DMS 273 (cell line): ENCODE measurements at regions not wholly inside any gene's neighbourhood (a gene's known extent, or its start where the extent isn't known, plus 50 kb on each side); places are given as distances from the start of the nearest gene placed in this dataset.
A peak's percentile ranks its signal among the peaks of the same experiment; 100 is the strongest.
"Not testable (repeated sequence)": the region's sequence is repeated elsewhere in the genome, so short reads cannot be mapped to it uniquely, and the experiment has no call there.

ENCODE experiments used
- DNase-seq: peaks from one replicate; lab custom pipeline; 2025; ENCODE audit not compliant: unreplicated experiment; lab: John Stamatoyannopoulos, UW

- DNase-seq, result no peak
Observed at GRCh38 chr16:35562919-35563318, 2103.5 kb downstream of the TP53TG3F start.

DNA sequence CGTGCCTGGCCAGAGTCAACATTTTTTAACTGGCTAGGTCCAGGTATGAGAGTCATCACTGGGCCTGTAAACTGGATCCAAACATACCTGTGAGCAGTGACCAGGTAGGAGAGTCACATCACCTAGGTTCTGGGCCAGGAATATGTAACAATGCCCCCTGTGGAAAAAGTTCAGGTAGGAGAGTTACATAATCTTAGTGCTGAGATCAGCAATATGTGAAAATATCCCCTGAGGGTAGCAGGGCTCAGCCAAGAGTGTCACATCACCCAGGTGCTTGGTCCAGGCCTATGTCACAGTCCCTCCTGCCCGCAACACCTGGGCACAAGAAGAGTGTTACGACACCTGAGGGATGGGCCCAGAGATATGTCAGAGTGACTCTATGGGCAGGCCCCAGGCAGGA lies 2104.7 kb downstream of the TP53TG3F start:
- no peak for DNase-seq

DNA sequence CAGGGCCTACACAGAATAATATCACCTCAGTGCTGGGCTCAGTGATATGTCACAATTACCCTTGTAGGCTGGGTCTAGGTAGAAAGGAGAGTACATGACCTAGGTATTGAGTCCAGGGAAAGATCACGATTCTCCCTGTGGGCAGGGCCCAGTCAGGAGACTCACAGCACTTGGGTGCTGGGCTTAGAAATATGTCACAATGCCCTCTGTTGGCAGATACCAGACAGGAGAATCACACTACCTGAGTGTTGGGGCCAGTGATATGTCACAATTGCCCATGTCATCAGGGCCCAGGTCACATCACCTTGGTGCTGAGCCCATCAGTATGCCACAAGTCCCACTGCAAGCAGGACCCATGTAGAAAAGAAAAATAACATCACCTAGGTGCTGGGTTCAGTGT lies 2105.5 kb downstream of the TP53TG3F start:
- no peak for DNase-seq

DNA sequence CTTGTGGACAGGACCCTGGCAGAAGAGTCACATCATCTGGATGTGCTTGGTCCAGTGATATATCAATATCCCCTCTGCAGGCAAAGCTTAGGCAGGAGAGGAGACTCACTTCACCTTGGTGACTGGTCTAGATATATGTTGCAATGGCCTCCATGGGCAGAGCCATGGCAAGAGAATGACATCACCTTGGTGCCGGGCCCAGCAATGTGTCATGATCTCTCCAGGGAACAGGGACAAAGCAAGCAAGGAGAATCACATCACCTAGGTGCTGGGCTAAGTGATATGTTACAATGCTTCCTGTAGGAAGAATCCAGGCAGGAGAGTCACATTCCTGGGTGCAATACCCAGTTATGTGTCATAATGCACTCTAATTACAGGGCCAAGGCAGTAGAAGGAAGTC lies 2106.2 kb downstream of the TP53TG3F start:
- no peak for DNase-seq

- DNase-seq, result no peak
Observed at GRCh38 chr16:35569413-35569812, 2110.0 kb downstream of the TP53TG3F start.

DNA sequence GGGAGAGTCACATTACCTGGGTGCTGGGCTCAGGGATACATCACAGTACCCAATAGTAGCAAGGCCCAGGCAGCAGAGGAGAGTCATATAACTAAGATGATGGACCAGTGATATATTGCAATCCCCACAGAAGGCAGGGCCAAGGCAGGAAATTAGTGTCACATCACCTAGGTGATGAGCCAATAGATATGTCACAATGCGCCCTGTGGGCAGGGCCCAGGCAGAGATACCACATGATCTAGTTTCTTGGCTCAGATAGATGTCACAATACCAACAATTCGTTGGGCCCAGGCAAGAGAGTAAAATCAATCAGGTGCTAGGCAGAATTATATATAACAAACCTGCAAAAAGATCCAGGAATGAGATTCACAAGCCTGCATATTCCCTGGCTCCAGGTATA lies 2111.5 kb downstream of the TP53TG3F start:
- DNase-seq, result no peak

GRCh38 chr16:35572186-35572585 lies 2112.8 kb downstream of the TP53TG3F start:
- no peak for DNase-seq

DNA sequence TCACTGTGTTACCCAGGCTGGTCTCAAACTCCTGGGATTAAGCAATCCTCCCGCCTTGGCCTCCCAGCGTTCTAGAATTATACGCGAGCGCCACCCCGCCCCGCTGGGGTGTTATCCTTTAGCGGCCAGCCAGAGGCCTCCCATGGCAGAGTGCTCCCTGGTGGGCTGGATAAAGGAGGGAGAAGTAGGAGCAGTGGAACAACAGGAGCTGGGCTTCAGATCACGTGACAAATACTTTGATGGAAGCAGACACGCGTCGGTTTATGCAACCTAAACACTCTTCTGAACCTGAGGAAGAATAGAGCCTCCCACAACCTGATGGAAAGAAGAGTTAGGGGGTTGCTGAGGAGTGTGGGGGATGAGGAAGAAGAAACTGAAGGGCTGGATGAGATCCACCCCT lies 2114.0 kb downstream of the TP53TG3F start:
- no peak for DNase-seq

DNA sequence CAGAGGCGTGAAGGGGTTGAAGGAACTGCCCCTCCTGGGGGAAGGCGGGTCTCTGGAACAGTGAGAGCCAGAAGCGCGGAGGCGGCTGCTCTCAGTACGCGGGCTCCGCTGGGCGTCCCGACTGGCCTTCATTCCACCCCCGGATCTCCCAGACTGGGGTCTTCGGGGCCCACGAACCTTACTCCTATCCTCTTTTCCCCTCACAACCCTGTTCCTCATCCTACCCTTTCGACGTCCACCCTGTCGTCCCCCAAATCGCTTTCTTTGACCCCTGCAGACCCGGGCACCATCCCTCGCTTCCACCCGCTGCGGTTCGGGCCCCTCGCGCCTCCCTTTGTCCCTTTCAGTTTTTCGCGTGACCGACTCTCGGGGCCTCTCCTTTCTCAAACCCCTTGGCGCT lies 2114.6 kb downstream of the TP53TG3F start:
- no peak for DNase-seq

DNA sequence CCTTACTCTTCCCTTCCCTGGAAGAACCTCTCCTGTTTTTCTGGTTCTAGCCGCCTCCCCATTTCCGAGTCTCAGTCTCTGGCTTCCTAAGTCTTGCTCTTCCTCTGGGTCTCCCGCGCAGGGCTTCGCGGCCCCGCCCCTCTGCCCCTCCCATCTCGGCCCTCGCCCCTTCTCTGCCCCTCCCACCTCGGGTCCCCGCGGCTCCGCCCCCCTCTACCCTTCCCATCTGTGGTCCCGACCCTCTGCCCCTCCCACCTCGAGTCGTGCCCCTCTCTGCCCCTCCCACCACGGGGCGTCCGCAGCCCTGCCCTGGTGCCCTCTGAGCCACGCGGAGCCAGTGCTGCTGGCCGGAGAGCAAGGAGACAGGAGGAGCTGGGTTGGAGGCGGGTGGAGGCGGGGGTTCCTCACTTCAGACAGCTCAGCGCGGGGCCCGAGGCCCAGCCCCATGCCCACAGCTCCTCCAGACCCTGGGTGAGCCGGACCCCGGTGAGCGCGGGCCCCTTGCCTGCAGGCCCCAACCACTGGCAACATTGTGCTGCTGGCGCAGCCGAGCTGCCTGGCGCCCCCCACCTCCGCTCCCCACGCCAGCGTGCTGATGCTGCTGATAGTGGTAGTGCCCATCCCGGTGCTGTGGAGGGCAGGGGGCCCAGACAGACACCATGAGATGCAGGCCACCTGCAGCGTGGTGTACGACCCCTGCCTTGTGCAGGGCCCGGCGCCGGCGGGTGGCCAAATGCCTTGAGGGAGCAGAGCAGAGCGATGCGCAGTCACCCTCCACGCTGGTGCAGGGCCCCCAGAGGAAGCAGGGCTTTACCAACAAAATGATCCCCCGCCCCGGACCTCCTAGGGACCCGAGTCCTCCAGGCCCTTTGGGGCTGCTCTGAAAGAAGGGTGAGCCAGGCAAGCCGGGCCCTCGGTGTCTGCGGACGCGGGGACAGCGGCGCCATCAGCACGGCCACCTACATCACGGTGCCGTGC lies 2115.3 kb downstream of the TP53TG3F start:
- DNase-seq, result no peak

- DNase-seq, result no peak
Observed at GRCh38 chr16:35575432-35575821, 2116.0 kb downstream of the TP53TG3F start.

- peak; percentile 32 for DNase-seq
Observed at GRCh38 chr16:35585411-35585810, 2126.0 kb downstream of the TP53TG3F start.

- DNase-seq, result peak; percentile 75
Observed at GRCh38 chr16:35590913-35591312, 2131.5 kb downstream of the TP53TG3F start.

- DNase-seq, result no peak
Observed at GRCh38 chr16:35596467-35596866, 2137.1 kb downstream of the TP53TG3F start.

DNA sequence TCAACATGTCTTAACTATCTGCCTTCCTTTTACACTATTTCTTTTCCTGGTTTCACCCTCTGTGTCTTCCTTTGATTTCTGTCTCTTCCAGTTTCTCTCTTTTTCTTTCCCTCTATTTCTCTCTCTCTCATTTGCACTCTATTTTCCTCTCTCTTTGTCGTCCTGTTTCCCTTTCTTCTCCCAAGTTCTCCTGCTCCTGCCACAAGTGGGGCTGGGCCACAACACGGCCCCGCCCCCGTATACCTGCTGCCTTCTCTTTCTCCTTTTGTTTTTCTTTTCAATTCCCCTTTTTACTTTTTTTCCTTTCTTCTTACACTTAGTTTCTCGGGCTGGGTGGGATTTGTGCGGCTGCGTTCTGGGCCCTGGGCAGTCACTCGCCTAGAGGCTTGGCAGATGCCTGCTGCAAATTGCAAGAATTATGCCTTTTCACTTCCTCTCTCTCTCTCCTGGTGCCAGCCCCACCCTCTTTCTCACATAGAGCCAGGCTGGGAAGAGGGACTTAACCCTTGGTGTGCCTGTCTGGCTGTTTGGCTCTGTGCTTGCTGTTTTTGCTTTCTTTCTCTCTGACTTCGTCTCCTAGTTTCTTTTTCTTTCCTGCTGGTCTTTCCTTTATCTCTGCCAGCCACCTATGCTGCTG lies 2139.4 kb downstream of the TP53TG3F start:
- peak; percentile 73 for DNase-seq

DNA sequence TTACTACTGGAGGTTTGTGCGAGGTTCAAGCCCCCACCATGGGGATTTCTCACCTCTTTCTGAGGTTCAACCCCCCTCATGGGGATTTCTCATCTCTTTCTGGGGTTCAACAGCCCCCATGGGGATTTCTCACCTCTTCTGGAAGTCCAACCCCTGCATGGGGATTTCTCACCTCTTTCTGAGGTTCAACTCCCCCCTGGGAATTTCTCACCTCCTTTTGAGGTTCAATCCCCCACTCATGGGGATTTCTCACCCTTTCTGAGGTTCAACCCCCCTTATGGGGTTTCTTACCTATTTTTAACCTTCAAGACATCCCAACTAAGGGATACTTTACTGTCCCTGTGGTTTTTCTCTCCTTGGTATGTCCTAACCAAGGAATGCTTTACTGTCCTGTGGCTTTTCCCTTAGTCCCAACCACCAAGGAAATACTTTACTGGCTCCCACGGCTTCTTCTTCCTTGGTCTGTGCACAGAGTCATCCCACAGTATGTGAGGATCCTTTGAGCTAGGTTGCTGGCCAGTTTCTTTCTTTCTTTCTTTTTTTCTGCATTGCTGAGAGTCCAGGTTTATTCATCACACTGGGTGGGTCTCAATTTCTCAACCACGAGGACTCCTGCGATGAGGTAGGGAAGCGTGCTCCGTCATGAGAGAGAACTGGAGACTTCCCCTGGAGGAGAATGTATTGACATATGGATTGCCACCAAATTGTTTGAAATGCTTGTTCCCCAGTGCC lies 2140.2 kb downstream of the TP53TG3F start:
- no peak for DNase-seq

GRCh38 chr16:35600161-35600555 lies 2140.7 kb downstream of the TP53TG3F start:
- not testable (repeated sequence) for DNase-seq

GRCh38 chr16:35602116-35602515 lies 2142.7 kb downstream of the TP53TG3F start:
- no peak for DNase-seq

DNA sequence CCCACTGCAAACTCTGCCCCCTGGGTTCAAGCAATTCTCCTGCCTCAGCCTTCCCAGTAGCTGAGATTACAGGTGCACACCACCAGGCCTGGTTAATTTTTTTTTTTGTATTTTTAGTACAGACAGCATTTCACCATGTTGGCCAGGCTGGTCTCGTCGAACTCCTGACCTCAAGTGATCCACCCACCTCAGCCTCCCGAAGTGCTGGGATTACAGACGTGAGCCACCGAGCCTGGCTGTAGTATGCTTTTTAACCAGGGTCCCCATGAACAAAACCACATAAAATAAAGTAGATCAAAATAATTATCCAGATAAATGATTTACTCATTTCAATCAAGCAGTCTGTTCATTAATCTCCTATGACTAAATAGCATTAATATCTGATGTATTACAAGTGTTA lies 2144.0 kb downstream of the TP53TG3F start:
- DNase-seq, result not testable (repeated sequence)

DNA sequence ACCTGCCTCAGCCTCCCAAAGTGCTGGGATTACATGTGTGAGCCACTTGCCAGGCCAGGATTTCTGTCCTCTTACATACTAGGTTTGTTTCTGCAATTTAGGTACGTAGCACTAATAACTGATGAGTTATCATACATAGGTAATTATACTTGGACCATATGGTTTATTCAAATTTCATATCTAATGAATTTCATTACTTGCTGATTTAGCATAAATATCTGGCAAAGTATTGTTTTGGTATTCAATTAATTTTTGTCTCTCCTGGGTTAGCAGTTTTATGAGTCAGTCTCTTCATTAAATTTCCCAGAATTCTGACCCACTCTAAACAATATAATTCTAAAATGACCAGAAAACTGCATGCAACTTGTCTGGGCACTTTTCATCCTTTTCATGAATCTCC lies 2146.5 kb downstream of the TP53TG3F start:
- no peak for DNase-seq

DNA sequence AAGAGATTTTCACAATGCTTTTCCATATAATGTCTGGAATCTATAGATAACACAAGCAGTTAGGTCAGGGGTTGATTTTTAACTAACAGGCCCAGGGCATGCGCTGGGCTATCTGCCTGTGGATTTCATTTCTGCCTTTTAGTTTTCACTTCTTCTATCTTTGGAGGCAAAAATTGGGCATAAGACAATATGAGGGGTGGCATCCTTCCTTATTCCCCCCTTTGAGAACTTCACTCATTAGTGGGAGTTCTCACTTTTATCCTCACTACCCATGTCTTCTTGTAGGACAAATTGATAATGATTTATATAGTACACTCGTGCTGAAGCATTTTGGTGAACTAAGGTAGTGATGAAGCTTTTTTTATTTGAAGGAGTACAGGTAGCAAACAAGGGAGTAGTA lies 2155.5 kb downstream of the TP53TG3F start:
- peak; percentile 4 for DNase-seq

DNA sequence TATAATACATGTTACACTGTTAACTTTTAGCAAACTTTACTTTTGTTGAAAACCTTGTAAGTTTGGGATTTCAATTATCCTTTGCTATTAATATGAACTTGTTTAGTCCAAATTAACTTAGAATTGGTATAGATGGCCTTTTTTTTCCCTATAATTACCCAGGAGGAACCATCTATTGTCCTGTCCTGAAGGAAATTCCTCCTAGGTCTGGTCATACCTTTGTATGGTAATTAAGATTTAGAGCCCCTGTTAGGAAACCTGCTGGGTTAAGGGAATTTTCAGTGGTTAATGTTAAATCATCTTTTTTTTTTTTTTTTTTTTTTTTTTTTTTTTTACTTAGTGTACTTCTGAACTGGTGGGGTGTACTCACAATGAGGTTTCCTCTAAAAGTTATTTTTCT lies 2159.8 kb downstream of the TP53TG3F start:
- DNase-seq, result not testable (repeated sequence)
